ENCODE measurements at regions not wholly inside any gene's neighbourhood (a gene's known extent, or its start where the extent isn't known, plus 50 kb on each side); places are given as distances from the start of the nearest gene placed in this dataset.

- intact Hi-C loops (cut with micrococcal nuclease; ENCODE audit: unreplicated experiment) = no loop called here
- Mint-ChIP-seq H3K4me3 (ENCODE audit: low read depth, unreplicated experiment) (no peak overlapping the region), H3K27me3 (ENCODE audit: unreplicated experiment) (peaks cover 14% of the 10 kb centered on the region), H3K9me3 (ENCODE audit: low read depth, unreplicated experiment) (no peaks in the 10 kb centered on the region), H3K4me1 (ENCODE audit: low read depth, unreplicated experiment) (no peaks in the 10 kb centered on the region), H3K27ac (ENCODE audit: unreplicated experiment) (no peak overlapping the region), H3K36me3 (ENCODE audit: insufficient read depth, unreplicated experiment) (no peaks in the 10 kb centered on the region)
- no peak for DNase-seq
- BruUV-seq (replicated peaks) = no TSS peak
- TF ChIP-seq CTCF (IDR thresholded peaks at IDR 0.05; ENCODE audit: unreplicated experiment) = no peak
- CTCF ChIA-PET = no interaction called here
These were observed 219.2 kb upstream of the PPP2R2D start for GRCh38 chr10:131681656-131682055.

GRCh38 chr10:131682271-131682962 is 218.4 kb upstream of the PPP2R2D start:
- H3K4me1 Mint-ChIP-seq (ENCODE audit: low read depth, unreplicated experiment) = no peaks in the 10 kb centered on the region
- no TSS peak for BruUV-seq (replicated peaks)

GRCh38 chr10:131683281-131683861 is 217.4 kb upstream of the PPP2R2D start:
- H3K4me1 Mint-ChIP-seq (ENCODE audit: low read depth, unreplicated experiment) = no peaks in the 10 kb centered on the region
- intact Hi-C loops (cut with micrococcal nuclease; ENCODE audit: unreplicated experiment) = no loop called here
- CTCF ChIA-PET = no interaction called here
- BruUV-seq (replicated peaks) = no TSS peak
- H3K4me3 Mint-ChIP-seq (ENCODE audit: low read depth, unreplicated experiment) = no peak overlapping the region
- DNase-seq = no peak
- H3K27me3 Mint-ChIP-seq (ENCODE audit: unreplicated experiment) = peaks cover 13% of the 10 kb centered on the region
- H3K27ac Mint-ChIP-seq (ENCODE audit: unreplicated experiment) = no peak overlapping the region
- no peak for TF ChIP-seq CTCF (IDR thresholded peaks at IDR 0.05; ENCODE audit: unreplicated experiment)
- no peaks in the 10 kb centered on the region for H3K36me3 Mint-ChIP-seq (ENCODE audit: insufficient read depth, unreplicated experiment)
- H3K9me3 Mint-ChIP-seq (ENCODE audit: low read depth, unreplicated experiment) = no peaks in the 10 kb centered on the region

More at GRCh38 chr10:131682271-131682962, 218.4 kb upstream of the PPP2R2D start:
- Mint-ChIP-seq H3K9me3 (ENCODE audit: low read depth, unreplicated experiment) (no peaks in the 10 kb centered on the region), H3K27me3 (ENCODE audit: unreplicated experiment) (peaks cover 14% of the 10 kb centered on the region), H3K36me3 (ENCODE audit: insufficient read depth, unreplicated experiment) (no peaks in the 10 kb centered on the region), H3K27ac (ENCODE audit: unreplicated experiment) (no peak overlapping the region), H3K4me3 (ENCODE audit: low read depth, unreplicated experiment) (no peak overlapping the region)
- DNase-seq = no peak
- no peak for TF ChIP-seq CTCF (IDR thresholded peaks at IDR 0.05; ENCODE audit: unreplicated experiment)
- CTCF ChIA-PET = no interaction called here
- intact Hi-C loops (cut with micrococcal nuclease; ENCODE audit: unreplicated experiment) = no loop called here

GRCh38 chr10:131683941-131684340 is 216.9 kb upstream of the PPP2R2D start:
- no peak for TF ChIP-seq CTCF (IDR thresholded peaks at IDR 0.05; ENCODE audit: unreplicated experiment)
- Mint-ChIP-seq H3K4me3 (ENCODE audit: low read depth, unreplicated experiment) (no peak overlapping the region), H3K27me3 (ENCODE audit: unreplicated experiment) (peaks cover 8% of the 10 kb centered on the region), H3K27ac (ENCODE audit: unreplicated experiment) (no peak overlapping the region), H3K4me1 (ENCODE audit: low read depth, unreplicated experiment) (no peaks in the 10 kb centered on the region), H3K9me3 (ENCODE audit: low read depth, unreplicated experiment) (no peaks in the 10 kb centered on the region), H3K36me3 (ENCODE audit: insufficient read depth, unreplicated experiment) (no peaks in the 10 kb centered on the region)
- no TSS peak for BruUV-seq (replicated peaks)
- intact Hi-C loops (cut with micrococcal nuclease; ENCODE audit: unreplicated experiment) = no loop called here
- CTCF ChIA-PET = no interaction called here
- no peak for DNase-seq

All from Calu3 (cell line).